ENCODE measurements at regions not wholly inside any gene's neighbourhood (a gene's known extent, or its start where the extent isn't known, plus 50 kb on each side); places are given as distances from the start of the nearest gene placed in this dataset.
"Not testable (repeated sequence)": the region's sequence is repeated elsewhere in the genome, so short reads cannot be mapped to it uniquely, and the experiment has no call there.

DNA sequence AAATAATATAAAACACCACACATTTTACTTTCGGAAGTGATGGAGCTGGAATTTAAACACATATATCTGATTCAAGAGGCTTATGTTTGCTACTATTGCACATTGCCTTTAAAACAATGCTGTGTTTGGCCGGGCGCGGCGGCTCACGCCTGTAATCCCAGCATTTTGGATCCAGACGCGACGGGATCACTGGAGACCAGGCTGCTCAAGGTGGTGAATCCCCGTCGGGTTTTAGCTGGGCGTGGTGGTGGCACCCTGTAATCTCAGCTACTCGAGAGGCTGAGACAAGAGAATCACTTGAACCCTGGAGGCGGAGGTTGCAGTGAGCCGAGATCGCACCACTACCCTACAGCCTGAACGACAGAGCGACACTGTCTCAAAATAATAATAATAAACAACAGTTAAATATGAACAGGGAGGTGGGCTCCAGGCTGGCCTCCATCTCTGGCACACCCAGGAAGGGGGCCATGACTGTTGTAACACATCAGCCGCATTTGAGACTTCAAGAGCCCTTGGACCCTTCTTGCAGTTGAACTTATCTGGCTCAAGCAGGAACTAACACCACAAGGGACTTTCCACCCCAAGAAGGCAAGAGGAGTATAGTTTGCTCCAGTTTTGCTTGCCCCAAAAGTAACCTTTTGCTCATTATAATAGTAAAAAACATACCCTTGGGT, 127.1 kb upstream of the ZNF184 start:
- H3K27me3 ChIP-seq (ENCODE audit: insufficient read depth, low read length) = no peaks in the 10 kb centered on the region
- Mint-ChIP-seq H3K4me1 (peaks cover 9 to 17% of the 10 kb centered on the region in 2 experiments), H3K9me3 (no peaks in the 10 kb centered on the region), H3K27ac (no peak overlapping the region), H3K27me3 (ENCODE audit: low read depth) (peaks cover 51% of the 10 kb centered on the region), H3K4me3 (peak overlapping the region in 1 of 2 experiments; percentile 23; a peak in 1 of 5 replicates), H3K36me3 (ENCODE audit: insufficient read depth in 1 of 3, low read depth in 3 of 3) (no peaks in the 10 kb centered on the region)
- no peak overlapping the region for H2AFZ ChIP-seq (ENCODE audit: low read length)
- H2BK12ac ChIP-seq (ENCODE audit: insufficient read length, low read depth, low read length) = no peak overlapping the region
- no peak overlapping the region for H2BK20ac ChIP-seq (ENCODE audit: low read depth, low read length, poor library complexity, severe bottlenecking)
- H2BK5ac ChIP-seq (ENCODE audit: insufficient read length, low read length) = no peak overlapping the region
- no peak overlapping the region for H4K91ac ChIP-seq (ENCODE audit: insufficient read length, low read depth, low read length)
- no peak overlapping the region for H3K9ac ChIP-seq (ENCODE audit: extremely low read depth, insufficient read length, low read length)
- H3K23me2 ChIP-seq (ENCODE audit: insufficient read length, low read depth, low read length, poor library complexity, severe bottlenecking) = peaks cover 4% of the 10 kb centered on the region
- no peak overlapping the region for H3T11ph ChIP-seq (ENCODE audit: low read length)
- no peak overlapping the region for H4K5ac ChIP-seq (ENCODE audit: insufficient read length, low read depth, low read length)
- H2BK120ac ChIP-seq (ENCODE audit: low read depth, low read length, poor library complexity, severe bottlenecking) = no peak overlapping the region
- no peak overlapping the region for H3K18ac ChIP-seq (ENCODE audit: insufficient read length, low read depth, low read length)
- H4K20me1 ChIP-seq (ENCODE audit: control insufficient read depth, insufficient read depth, insufficient read length) = no peaks in the 10 kb centered on the region
- no peak overlapping the region for H4K8ac ChIP-seq (replicated peaks; ENCODE audit: insufficient read length, low read depth, low read length)
- no peak overlapping the region for H3K4ac ChIP-seq (ENCODE audit: low read depth, low read length)
- H3K14ac ChIP-seq (ENCODE audit: insufficient read depth, low read length) = no peak overlapping the region
- H3K9me3 ChIP-seq (ENCODE audit: control insufficient read depth, low read depth, low read length) = no peaks in the 10 kb centered on the region
- H3K79me2 ChIP-seq (ENCODE audit: insufficient read depth, low read length) = no peaks in the 10 kb centered on the region
- H2AK5ac ChIP-seq (ENCODE audit: insufficient read length, low read length) = no peak overlapping the region
- H3K4me2 ChIP-seq (ENCODE audit: insufficient read depth, insufficient read length, low read length) = no peak overlapping the region
- no peak for DNase-seq
- H3K23ac ChIP-seq (ENCODE audit: insufficient read length, low read depth, low read length) = no peak overlapping the region
- no peak overlapping the region for H3K27ac ChIP-seq (ENCODE audit: insufficient read length, low read depth, low read length)
- no peaks in the 10 kb centered on the region for H3K4me1 ChIP-seq (ENCODE audit: insufficient read depth, low read length)
- no peak overlapping the region for H3K56ac ChIP-seq (ENCODE audit: insufficient read length, low read depth, low read length)
- WGBS (ENCODE audit: extremely low coverage, insufficient read length, low lambda C conversion rate) = no CpG with 5 or more reads among the region's 19 CpGs
- no peaks in the 10 kb centered on the region for H3K79me1 ChIP-seq (ENCODE audit: insufficient read depth, low read depth, low read length, poor library complexity, severe bottlenecking)
- TF ChIP-seq, protein P1, sequence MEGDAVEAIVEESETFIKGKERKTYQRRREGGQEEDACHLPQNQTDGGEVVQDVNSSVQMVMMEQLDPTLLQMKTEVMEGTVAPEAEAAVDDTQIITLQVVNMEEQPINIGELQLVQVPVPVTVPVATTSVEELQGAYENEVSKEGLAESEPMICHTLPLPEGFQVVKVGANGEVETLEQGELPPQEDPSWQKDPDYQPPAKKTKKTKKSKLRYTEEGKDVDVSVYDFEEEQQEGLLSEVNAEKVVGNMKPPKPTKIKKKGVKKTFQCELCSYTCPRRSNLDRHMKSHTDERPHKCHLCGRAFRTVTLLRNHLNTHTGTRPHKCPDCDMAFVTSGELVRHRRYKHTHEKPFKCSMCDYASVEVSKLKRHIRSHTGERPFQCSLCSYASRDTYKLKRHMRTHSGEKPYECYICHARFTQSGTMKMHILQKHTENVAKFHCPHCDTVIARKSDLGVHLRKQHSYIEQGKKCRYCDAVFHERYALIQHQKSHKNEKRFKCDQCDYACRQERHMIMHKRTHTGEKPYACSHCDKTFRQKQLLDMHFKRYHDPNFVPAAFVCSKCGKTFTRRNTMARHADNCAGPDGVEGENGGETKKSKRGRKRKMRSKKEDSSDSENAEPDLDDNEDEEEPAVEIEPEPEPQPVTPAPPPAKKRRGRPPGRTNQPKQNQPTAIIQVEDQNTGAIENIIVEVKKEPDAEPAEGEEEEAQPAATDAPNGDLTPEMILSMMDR (conservative IDR thresholded peaks at IDR 0.05) = no peak
- no peak overlapping the region for H2BK15ac ChIP-seq (ENCODE audit: low read depth, low read length)

DNA sequence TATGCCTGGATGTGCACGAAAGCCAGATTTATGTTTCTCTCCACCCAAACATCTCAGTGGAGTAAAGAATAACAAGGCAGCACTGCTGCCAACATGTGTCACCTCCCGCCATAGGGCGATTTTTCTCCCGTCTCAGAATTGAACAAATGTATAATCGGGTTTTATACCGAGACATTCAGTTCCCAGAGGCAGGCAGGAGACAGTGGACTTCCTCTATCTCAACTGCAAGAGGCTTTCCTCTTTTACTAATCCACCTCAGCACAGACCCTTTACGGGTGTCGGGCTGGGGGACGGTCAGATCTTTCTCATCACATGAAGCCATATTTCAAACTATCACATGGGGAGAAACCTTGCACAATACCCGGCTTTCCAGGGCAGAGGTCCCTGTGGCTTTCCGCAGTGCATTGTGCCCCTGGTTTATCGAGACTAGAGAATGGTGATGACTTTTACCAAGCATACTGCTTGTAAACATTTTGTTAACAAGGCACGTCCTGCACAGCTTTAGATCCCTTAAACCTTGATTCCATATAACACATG, 124.2 kb upstream of the ZNF184 start:
- H2AFZ ChIP-seq (ENCODE audit: low read length); H3T11ph ChIP-seq (ENCODE audit: low read length); H2BK20ac ChIP-seq (ENCODE audit: low read depth, low read length, poor library complexity, severe bottlenecking); H4K8ac ChIP-seq (replicated peaks; ENCODE audit: insufficient read length, low read depth, low read length); H2AK5ac ChIP-seq (ENCODE audit: insufficient read length, low read length); H3K4me2 ChIP-seq (ENCODE audit: insufficient read depth, insufficient read length, low read length); H3K23ac ChIP-seq (ENCODE audit: insufficient read length, low read depth, low read length); H3K9me3 ChIP-seq (ENCODE audit: control insufficient read depth, low read depth, low read length); H3K27ac Mint-ChIP-seq; H3K4me3 Mint-ChIP-seq; H2BK120ac ChIP-seq (ENCODE audit: low read depth, low read length, poor library complexity, severe bottlenecking); H2BK12ac ChIP-seq (ENCODE audit: insufficient read length, low read depth, low read length); H3K14ac ChIP-seq (ENCODE audit: insufficient read depth, low read length); H3K56ac ChIP-seq (ENCODE audit: insufficient read length, low read depth, low read length); H3K36me3 Mint-ChIP-seq (ENCODE audit: insufficient read depth in 1 of 3, low read depth in 3 of 3); H3K4me1 ChIP-seq (ENCODE audit: insufficient read depth, low read length); H2BK15ac ChIP-seq (ENCODE audit: low read depth, low read length); DNase-seq; H4K20me1 ChIP-seq (ENCODE audit: control insufficient read depth, insufficient read depth, insufficient read length); H3K9ac ChIP-seq (ENCODE audit: extremely low read depth, insufficient read length, low read length); H4K5ac ChIP-seq (ENCODE audit: insufficient read length, low read depth, low read length); H3K27ac ChIP-seq (ENCODE audit: insufficient read length, low read depth, low read length); H3K79me2 ChIP-seq (ENCODE audit: insufficient read depth, low read length); H3K18ac ChIP-seq (ENCODE audit: insufficient read length, low read depth, low read length); H3K79me1 ChIP-seq (ENCODE audit: insufficient read depth, low read depth, low read length, poor library complexity, severe bottlenecking); H4K91ac ChIP-seq (ENCODE audit: insufficient read length, low read depth, low read length); H2BK5ac ChIP-seq (ENCODE audit: insufficient read length, low read length); H3K4ac ChIP-seq (ENCODE audit: low read depth, low read length); H3K27me3 ChIP-seq (ENCODE audit: insufficient read depth, low read length); H3K9me3 Mint-ChIP-seq: not testable (repeated sequence)
- H3K4me1 Mint-ChIP-seq = peaks cover 8 to 14% of the 10 kb centered on the region in 2 experiments
- peaks cover 49% of the 10 kb centered on the region for H3K27me3 Mint-ChIP-seq (ENCODE audit: low read depth)
- no CpG with 5 or more reads among the region's 13 CpGs for WGBS (ENCODE audit: extremely low coverage, insufficient read length, low lambda C conversion rate)
- H3K23me2 ChIP-seq (ENCODE audit: insufficient read length, low read depth, low read length, poor library complexity, severe bottlenecking) = peaks cover 19% of the 10 kb centered on the region
